ENCODE measurements at regions not wholly inside any gene's neighbourhood (a gene's known extent, or its start where the extent isn't known, plus 50 kb on each side); places are given as distances from the start of the nearest gene placed in this dataset.

DNA sequence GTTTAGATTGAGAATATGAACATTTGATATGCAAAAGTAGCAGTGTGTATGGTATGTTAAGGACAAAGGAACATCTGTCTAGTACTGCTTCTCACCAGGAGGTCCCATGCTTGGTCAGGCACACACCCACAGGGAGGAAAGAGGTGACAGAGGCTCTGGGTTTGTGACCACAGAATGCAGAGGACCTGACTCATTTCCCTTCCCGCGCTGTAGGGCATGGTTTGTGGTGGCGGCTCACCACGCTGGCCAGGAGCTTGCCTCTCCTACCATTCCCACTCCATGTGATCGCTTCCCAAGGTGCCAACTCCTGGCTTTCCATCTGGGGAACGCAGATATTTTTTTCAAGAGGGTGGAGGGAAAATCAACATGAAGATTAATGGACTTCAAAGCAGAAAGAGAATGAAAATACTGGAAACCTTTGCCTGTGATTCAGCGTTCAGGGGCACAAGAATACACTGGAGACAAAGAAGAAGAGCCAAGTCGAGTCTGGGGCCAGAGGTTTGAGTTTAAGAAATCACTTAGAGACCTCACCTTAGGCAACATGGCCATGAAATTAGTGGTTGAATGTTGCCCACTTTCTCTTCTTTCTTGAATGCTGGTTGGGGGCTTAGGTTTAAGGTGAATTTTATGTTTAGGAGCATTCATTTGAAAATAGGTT is 477.8 kb downstream of the CCDC171 start:
- no peak overlapping the region for H3K27ac ChIP-seq
- H3K9me3 ChIP-seq = no peaks in the 10 kb centered on the region
- DNase-seq (ENCODE audit: low spot score) = no peak
- no peaks in the 10 kb centered on the region for H3K4me1 ChIP-seq (ENCODE audit: control insufficient read depth in 1 of 2, low read depth in 2 of 2)
- ATAC-seq (ENCODE audit: insufficient number of reproducible peaks, low FRiP score, low read depth) = no peak
- no peaks in the 10 kb centered on the region for H3K36me3 ChIP-seq
- no peaks in the 10 kb centered on the region for H3K27me3 ChIP-seq (replicated peaks; ENCODE audit: insufficient read depth)
- H3K4me3 ChIP-seq = no peak overlapping the region
- no peak for TF ChIP-seq CTCF (IDR thresholded peaks at IDR 0.05)

DNA sequence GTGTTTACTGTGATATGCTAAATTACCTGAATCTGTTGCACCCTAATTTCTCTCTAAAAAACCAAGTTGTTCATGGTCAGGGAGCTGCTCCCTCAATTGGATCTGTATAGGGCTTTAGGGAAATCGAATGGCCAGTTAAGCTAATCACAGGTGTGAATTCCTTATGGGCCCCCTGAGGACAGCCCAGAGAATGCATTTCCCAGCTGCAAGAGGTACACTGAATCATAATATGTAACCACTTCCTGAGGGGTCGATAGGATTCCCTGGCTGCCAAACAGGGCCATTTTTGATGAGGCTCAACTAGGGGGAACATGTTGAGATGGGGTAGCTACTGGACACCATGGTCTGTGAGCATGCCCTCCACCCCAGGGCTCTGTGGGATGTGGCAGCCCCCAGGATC is 478.6 kb downstream of the CCDC171 start:
- Histone ChIP-seq H3K27me3 (replicated peaks; ENCODE audit: insufficient read depth) (no peaks in the 10 kb centered on the region), H3K36me3 (no peaks in the 10 kb centered on the region), H3K4me1 (ENCODE audit: control insufficient read depth in 1 of 2, low read depth in 2 of 2) (no peaks in the 10 kb centered on the region), H3K9me3 (no peaks in the 10 kb centered on the region), H3K27ac (no peak overlapping the region), H3K4me3 (no peak overlapping the region)
- TF ChIP-seq CTCF (IDR thresholded peaks at IDR 0.05) = no peak
- DNase-seq (ENCODE audit: low spot score) (no peak), ATAC-seq (ENCODE audit: insufficient number of reproducible peaks, low FRiP score, low read depth) (no peak)

GRCh38 chr9:16031971-16032370 is 479.1 kb downstream of the CCDC171 start:
- Histone ChIP-seq H3K27ac (no peak overlapping the region), H3K9me3 (no peaks in the 10 kb centered on the region), H3K4me3 (no peak overlapping the region), H3K27me3 (replicated peaks; ENCODE audit: insufficient read depth) (no peaks in the 10 kb centered on the region), H3K4me1 (ENCODE audit: control insufficient read depth in 1 of 2, low read depth in 2 of 2) (no peaks in the 10 kb centered on the region), H3K36me3 (no peaks in the 10 kb centered on the region)
- TF ChIP-seq CTCF (IDR thresholded peaks at IDR 0.05) = no peak
- ATAC-seq (ENCODE audit: insufficient number of reproducible peaks, low FRiP score, low read depth) (no peak), DNase-seq (ENCODE audit: low spot score) (no peak)

DNA sequence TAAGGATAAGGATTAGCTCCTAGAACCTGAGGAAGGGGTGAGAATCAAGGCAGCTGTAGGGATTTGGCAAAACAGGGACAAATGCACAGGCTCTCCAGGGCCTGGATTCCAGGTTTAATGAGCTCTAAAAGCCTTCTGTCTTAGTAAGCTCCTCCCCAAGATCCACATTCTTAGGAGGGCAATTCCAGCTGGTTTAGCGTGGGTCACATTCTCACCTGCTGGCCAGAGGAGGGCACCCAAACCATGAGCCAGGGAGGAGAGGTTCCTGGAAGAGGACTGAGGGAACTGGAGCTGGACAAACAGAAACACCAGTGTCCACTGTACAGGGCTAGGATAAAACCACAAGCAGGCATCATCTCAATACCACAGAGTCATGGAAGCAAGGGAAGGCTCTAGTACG is 480.0 kb downstream of the CCDC171 start:
- no peak overlapping the region for H3K27ac ChIP-seq
- H3K4me1 ChIP-seq (ENCODE audit: control insufficient read depth in 1 of 2, low read depth in 2 of 2) = no peaks in the 10 kb centered on the region
- no peak for TF ChIP-seq CTCF (IDR thresholded peaks at IDR 0.05)
- no peak for DNase-seq (ENCODE audit: low spot score)
- H3K36me3 ChIP-seq = no peaks in the 10 kb centered on the region
- no peak overlapping the region for H3K4me3 ChIP-seq
- H3K9me3 ChIP-seq = no peaks in the 10 kb centered on the region
- no peaks in the 10 kb centered on the region for H3K27me3 ChIP-seq (replicated peaks; ENCODE audit: insufficient read depth)
- no peak for ATAC-seq (ENCODE audit: insufficient number of reproducible peaks, low FRiP score, low read depth)

- ATAC-seq (ENCODE audit: insufficient number of reproducible peaks, low FRiP score, low read depth) = no peak
- H3K9me3 ChIP-seq = no peaks in the 10 kb centered on the region
- H3K27me3 ChIP-seq (replicated peaks; ENCODE audit: insufficient read depth) = no peaks in the 10 kb centered on the region
- no peaks in the 10 kb centered on the region for H3K4me1 ChIP-seq (ENCODE audit: control insufficient read depth in 1 of 2, low read depth in 2 of 2)
- no peak overlapping the region for H3K27ac ChIP-seq
- H3K36me3 ChIP-seq = no peaks in the 10 kb centered on the region
- TF ChIP-seq CTCF (IDR thresholded peaks at IDR 0.05) = no peak
- no peak overlapping the region for H3K4me3 ChIP-seq
- DNase-seq (ENCODE audit: low spot score) = no peak
These were observed 480.4 kb downstream of the CCDC171 start for GRCh38 chr9:16033253-16033652.

Data from thoracic aorta (tissue), 2 donors.